NCI-H1930 (cell line): ENCODE measurements at regions not wholly inside any gene's neighbourhood (a gene's known extent, or its start where the extent isn't known, plus 50 kb on each side); places are given as distances from the start of the nearest gene placed in this dataset.
"Not testable (repeated sequence)": the region's sequence is repeated elsewhere in the genome, so short reads cannot be mapped to it uniquely, and the experiment has no call there.

Experiments
- DNase-seq, 2 experiments: peaks; one replicate each; lab custom pipeline; 2025; lab: John Stamatoyannopoulos, UW

GRCh38 chr3:82177774-82178173, 416.3 kb upstream of the GBE1 start:
- no peak for DNase-seq

- DNase-seq = no peak
These were observed 403.8 kb upstream of the GBE1 start for GRCh38 chr3:82165266-82165665.

DNA sequence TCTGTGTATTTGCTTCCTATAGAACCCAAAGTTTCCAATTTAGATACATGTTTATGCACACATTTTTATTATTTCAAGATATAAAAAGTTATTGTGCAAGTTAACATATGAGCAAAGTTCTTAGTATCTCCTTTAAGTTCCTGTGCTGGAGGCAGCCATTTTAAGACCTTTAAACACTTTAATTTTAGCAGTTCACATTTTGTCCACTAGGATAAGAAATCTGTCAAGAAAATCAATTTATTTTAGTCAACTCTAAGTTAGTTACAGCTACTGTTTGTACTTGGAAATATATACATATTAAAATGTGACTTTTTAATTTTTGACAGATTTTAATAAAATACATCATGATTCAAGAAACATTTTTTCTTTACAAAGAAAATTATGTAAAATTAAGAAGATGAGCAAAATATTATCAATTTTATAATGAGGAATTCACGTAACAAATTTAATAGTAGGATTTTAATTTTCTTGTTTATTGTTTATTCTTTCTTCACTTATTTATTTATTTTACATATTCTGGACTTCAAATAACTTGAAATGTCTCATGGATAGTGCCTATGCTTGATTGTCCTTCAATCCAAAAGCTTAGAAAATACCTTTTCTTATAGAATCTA, 402.6 kb upstream of the GBE1 start:
- DNase-seq = no peak

- DNase-seq = no peak
These were observed 396.5 kb upstream of the GBE1 start for GRCh38 chr3:82157952-82158351.

GRCh38 chr3:82153892-82154291, 392.4 kb upstream of the GBE1 start:
- not testable (repeated sequence) for DNase-seq

DNA sequence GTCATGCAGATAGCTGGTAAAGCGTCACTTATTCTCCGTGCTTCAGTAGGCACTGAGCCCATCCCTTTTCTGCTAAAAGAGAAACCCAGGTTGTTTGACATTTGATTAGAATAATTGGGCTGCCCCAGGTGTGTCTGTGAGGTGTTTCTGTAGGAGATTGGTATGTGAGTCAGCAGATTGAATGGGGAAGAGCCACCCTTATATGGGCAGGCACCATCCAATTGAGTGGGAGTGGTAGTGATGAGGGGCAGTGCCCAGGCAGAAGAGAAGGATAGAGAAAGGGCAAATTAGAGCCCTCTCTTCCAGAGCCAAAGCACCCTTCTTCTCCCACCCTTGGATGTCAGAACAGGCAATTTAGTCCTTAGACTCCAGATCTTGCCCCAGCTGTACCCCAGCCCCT, 384.3 kb upstream of the GBE1 start:
- no peak for DNase-seq

GRCh38 chr3:82144811-82145210, 383.4 kb upstream of the GBE1 start:
- DNase-seq = no peak

GRCh38 chr3:82143661-82144412, 382.4 kb upstream of the GBE1 start:
- DNase-seq = no peak

DNA sequence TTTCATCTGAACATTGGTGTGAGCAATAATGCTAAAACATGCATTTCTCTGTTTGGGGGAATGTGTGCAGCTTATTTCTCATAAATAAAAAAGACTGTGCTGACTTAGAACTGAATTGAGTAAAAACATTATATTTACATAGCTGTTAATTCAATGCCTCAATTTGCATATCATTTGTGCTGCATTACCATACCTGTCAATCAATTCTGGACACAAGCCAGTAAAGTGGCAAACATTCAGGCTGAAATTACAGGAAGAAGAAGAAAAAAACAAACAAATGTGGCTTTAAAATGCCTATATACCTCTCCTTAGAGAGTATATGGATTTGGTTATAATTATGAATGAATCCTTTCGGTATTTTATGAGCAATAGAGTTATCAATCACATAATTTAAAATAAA, 380.1 kb upstream of the GBE1 start:
- no peak for DNase-seq

DNA sequence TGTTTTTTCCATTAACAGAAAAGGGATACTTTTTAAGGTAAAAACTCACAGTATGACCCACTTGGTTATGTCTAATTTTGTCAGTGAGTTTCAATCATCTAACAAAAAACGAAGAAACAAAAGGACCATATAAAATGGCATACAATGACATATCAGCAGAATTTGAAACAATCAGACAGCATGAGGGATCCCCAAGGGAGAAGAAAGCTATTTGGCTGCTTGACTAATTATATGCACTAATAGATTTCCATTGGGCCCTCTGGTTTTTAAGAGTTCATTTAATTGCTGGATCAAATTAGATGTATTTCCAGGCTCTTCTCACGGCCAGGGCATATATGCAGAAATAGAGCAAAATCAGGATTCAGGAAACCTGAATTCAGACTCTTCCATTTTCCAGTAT, 376.4 kb upstream of the GBE1 start:
- DNase-seq = no peak

DNA sequence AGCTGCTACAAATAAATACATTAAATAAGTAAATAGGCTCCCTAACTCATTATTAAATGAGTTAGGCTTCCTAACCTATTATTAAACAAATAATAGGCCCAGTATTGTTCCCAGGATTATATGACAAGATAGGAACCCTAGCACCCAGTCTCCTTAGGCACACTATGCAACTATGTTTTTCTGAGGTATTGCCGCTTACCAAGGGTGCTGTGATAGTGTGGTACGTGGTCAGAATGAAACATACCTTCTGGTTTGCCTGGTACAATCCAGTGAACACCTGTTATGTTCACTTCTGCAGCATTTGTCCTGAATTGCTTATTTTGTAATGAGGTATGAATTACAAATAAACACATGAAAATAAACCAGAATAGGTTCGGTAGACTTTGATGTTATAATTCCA, 375.6 kb upstream of the GBE1 start:
- no peak for DNase-seq

DNA sequence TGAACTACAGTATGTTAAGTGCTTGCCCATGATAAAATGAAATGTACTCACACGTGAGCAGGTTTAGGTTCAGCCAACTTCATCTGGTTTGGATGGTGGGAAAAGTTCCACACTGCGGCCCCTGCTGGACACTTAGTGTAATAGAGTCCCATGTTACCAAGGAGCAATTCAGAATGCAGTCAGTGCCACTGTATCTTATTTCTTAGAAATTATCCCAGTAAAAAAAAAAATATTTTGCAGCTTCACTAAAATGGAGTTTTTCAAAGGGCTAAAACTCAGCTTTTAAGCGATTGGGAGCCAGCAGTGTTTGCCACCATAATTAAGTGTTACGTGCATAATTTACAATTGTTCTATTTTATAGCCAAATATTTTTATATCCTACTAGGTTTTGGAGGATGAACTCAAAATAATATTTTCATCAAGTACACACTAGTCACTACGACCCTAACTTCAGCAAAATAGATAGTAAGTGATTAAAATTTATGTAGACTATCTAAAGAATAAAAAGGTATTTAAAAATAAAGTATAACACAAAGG, 371.7 kb upstream of the GBE1 start:
- DNase-seq = no peak

GRCh38 chr3:82132210-82133069, 371.0 kb upstream of the GBE1 start:
- no peak for DNase-seq

DNA sequence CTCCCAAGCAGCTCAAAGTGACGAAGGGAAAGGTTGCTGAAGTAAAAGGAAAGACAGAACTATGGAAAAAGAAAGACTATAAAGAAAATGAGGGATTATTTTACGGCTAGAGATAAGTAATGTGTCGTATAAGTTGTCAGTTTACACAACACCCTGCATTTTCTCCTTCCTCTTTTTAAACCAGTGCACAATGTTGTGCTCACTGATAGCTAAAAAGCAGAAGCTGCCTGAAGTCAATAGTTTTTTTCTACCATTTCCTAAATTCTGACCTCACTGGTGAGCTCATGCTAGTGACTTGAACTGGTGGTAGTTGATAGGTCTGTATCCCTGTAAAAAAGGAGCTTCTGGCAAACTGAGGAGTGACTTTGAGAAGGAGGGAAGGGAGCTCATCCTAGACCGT, 368.6 kb upstream of the GBE1 start:
- DNase-seq = no peak

GRCh38 chr3:82129221-82129801, 367.9 kb upstream of the GBE1 start:
- DNase-seq = no peak

- no peak for DNase-seq
These were observed 366.8 kb upstream of the GBE1 start for GRCh38 chr3:82128271-82128670.

DNA sequence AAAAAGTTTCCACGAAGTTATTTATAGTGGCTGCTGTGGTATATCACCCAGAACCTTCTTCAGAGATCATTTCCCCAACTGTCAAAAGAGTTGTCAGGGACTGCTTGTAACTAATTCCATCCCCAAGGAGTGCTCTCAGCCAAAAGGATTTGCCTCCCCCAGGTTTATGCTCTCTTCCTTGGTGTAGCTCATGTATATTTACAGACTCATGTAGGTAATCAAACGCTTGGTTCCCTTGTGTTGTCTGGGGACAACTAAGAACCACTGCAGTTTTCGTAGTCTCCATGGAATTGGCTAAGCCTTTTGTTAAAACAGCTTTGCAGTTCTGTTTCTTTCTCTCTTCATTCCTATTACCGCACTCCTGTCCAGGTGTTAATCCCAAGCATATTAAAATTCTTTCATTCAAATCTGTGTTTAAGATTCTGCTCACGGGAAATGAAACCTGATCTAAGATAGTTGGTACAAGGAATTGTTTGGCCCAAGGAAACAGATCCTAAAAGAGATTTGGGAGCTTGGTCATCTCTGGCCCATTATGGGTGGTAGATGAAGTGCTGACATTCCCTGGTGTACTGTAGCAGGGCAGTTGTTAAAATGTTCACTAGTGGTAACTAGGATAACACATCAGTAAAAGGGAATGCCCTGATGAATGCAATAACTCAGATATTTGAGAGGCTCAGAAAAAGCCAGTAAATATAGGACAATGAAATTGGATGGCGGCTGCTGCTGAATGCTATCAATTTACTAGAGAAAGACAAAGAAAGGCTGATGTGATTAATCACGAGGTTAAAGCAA, 361.3 kb upstream of the GBE1 start:
- DNase-seq = no peak

DNA sequence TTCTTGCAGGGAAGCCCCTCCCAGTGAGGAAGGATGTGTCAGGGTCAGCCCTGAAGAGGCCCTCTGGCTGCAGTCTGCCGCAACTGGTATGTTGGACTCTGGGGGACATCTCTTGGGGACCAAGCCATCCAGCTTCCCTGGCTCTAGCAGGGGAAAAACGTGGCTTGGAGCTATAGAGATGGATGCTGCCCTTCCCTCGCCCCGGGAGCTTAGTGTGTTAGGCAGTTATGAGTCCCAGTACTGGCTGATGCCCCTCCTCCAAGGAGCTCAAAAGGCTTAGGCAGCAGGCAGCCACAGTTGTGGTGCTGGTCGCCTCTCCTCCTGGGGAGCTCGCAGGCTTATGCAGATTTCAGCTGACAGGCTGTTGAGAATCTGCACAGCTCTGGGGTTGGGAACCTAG, 353.1 kb upstream of the GBE1 start:
- no peak for DNase-seq

GRCh38 chr3:82110721-82111120, 349.3 kb upstream of the GBE1 start:
- not testable (repeated sequence) for DNase-seq

DNA sequence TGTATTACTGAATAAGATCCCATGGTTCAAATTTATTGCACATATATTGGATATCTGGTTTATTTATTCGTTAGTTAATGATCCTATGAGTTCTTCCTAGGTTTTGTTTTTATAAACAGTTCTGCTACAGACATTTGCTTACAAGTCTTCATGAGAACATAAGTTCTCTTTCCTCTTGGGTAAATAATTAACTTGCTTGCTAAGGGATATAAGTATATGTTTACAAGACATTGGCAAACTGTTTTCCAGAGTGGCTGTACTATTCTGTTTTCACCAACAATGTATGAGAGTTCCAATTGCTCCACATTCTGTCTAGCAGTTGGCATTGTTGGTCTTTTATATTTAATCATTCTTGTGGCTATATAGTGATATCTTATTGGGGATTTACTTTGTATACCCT, 341.8 kb upstream of the GBE1 start:
- DNase-seq = no peak

DNA sequence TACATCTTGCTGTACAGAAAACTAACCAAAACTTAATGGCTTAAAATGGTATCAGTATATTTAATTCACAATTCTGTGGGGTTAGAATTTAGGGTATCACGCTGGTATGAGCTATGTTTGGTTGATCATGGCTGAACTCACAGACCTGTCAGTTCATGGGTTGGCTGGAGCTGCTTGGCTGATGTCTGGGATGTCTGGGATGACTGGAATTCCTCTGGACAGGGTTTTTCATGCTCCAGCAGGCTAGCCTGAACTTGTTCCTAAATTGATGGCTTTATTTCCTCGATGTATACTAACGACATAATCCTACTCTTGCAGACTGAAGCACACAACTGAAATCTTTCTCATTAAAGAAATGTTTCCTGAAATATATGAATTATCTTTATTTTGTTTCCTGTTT, 338.9 kb upstream of the GBE1 start:
- no peak for DNase-seq

- DNase-seq = no peak
These were observed 332.2 kb upstream of the GBE1 start for GRCh38 chr3:82093641-82094040.
